A549 (cell line): ENCODE measurements at regions not wholly inside any gene's neighbourhood (a gene's known extent, or its start where the extent isn't known, plus 50 kb on each side); places are given as distances from the start of the nearest gene placed in this dataset.

Experiments used
- ATAC-seq, 2 experiments: fragments of 200-7000 bp in 1 of 2; fragments of >200 bp in 1 of 2; cut with Nextera tagmentation in 1 of 2; cut with Tn5 transposase in 1 of 2; 3 replicates each; pipeline versions ENCODE4 v1.8.0 to v1.9.1; 2018 to 2020; ENCODE audit warnings: mild to moderate bottlenecking in 1 of 2, moderate library complexity in 1 of 2
- CTCF ChIA-PET: fragments of 300-600 bp; sonication (Branson Sonifier 250); formaldehyde crosslinking; extraction: SDS; loops from one replicate; lab custom pipeline; 2021; ENCODE audit warnings: antibody characterized with exemption, inconsistent platforms; lab: Yijun Ruan, JAX
- POLR2A ChIA-PET: fragments of 350-600 bp; formaldehyde crosslinking; extraction: SDS; loops from one replicate; lab custom pipeline; 2021; ENCODE audit warnings: antibody characterized with exemption, inconsistent platforms; lab: Yijun Ruan, JAX
- DNase-seq, 2 experiments: peaks; one replicate each; pipeline versions ENCODE4 v3.0.0 to v3.0.0-alpha.2; 2011 to 2016; ENCODE audit warnings: low read depth in 1 of 2, low spot score in 1 of 2
- FAIRE-seq: peaks from 2 replicates; lab custom pipeline; 2011; peaks lifted over from hg19 to GRCh38; lab: Jason Lieb, UNC
- H3K27ac ChIP-seq, 2 experiments: fragments of >200 bp; sonication (Bioruptor Twin); formaldehyde crosslinking; 3 replicates each; pipeline ENCODE4 v1.5.1; 2016 to 2017
- H3K4me1 ChIP-seq: fragments of >200 bp; sonication (Bioruptor Twin); formaldehyde crosslinking; 3 replicates; pipeline ENCODE4 v1.6.1; 2016
- H3K4me2 ChIP-seq: fragments of >200 bp; sonication (Bioruptor Twin); formaldehyde crosslinking; 3 replicates; pipeline ENCODE4 v1.6.1; 2016
- H3K4me3 ChIP-seq: fragments of >200 bp; sonication (Bioruptor Twin); formaldehyde crosslinking; 3 replicates; pipeline ENCODE4 v1.5.1; 2016
- H3K9me3 ChIP-seq: fragments of >200 bp; sonication (Bioruptor Twin); formaldehyde crosslinking; 3 replicates; pipeline ENCODE4 v1.6.1; 2016
- BCL3 ChIP-seq: fragments of >200 bp; sonication (Bioruptor Twin); formaldehyde crosslinking; IDR thresholded peaks from 3 replicates; pipeline ENCODE4 v1.6.1; 2016
- CBX8 ChIP-seq: fragments of 200-600 bp; sonication (generic); IDR thresholded peaks from 2 replicates; pipeline ENCODE4 v1.6.1; 2016
- CHD4 ChIP-seq: fragments of 200-600 bp; sonication (generic); IDR thresholded peaks from 2 replicates; pipeline ENCODE4 v1.6.1; 2016; ENCODE audit warnings: antibody characterized with exemption, mild to moderate bottlenecking, borderline replicate concordance
- EHMT2 ChIP-seq: fragments of 200-600 bp; sonication (generic); IDR thresholded peaks from 2 replicates; pipeline ENCODE4 v1.6.1; 2016; ENCODE audit warnings: antibody characterized with exemption, low read depth, mild to moderate bottlenecking, moderate library complexity
- ESRRA ChIP-seq: fragments of 150-350 bp; IDR thresholded peaks from 2 replicates; pipeline ENCODE4 v1.6.1; 2014; ENCODE audit warnings: mild to moderate bottlenecking, low read length, borderline replicate concordance
- FOSB ChIP-seq: fragments of 250-450 bp; sonication (Bioruptor Pico); IDR thresholded peaks from 2 replicates; pipeline ENCODE4 v1.5.0; 2020; ENCODE audit warnings: mild to moderate bottlenecking, moderate library complexity
- FOSL2 ChIP-seq, 2 experiments: fragments of 450-650 bp in 1 of 2; fragments of >200 bp in 1 of 2; sonication (Bioruptor Twin) in 1 of 2; formaldehyde crosslinking; IDR thresholded peaks; 2 replicates each; pipeline versions ENCODE4 v1.5.0 to v1.6.1; 2016 to 2020; ENCODE audit warnings: mild to moderate bottlenecking in 1 of 2, moderate library complexity in 1 of 2
- GATA3 ChIP-seq: IDR thresholded peaks from 2 replicates; pipeline ENCODE4 v1.6.1; 2012; ENCODE audit warnings: borderline replicate concordance
- HOXB13 ChIP-seq: fragments of 250-450 bp; sonication (Bioruptor Pico); IDR thresholded peaks from 2 replicates; pipeline ENCODE4 v1.5.0; 2020; ENCODE audit warnings: low read depth, mild to moderate bottlenecking, moderate library complexity
- JUN ChIP-seq, 2 experiments: fragments of >200 bp; sonication (Bioruptor Twin); formaldehyde crosslinking; IDR thresholded peaks; 2 replicates in 1 of 2; 3 replicates in 1 of 2; pipeline ENCODE4 v1.6.1; 2016 to 2017
- PBX3 ChIP-seq: IDR thresholded peaks from 2 replicates; pipeline ENCODE4 v1.6.1; 2012
- PHF8 ChIP-seq: fragments of 200-600 bp; sonication (generic); IDR thresholded peaks from 2 replicates; pipeline ENCODE4 v1.6.1; 2016; ENCODE audit warnings: low read depth, mild to moderate bottlenecking, antibody characterized with exemption, moderate library complexity, borderline replicate concordance
- POLR2A ChIP-seq: IDR thresholded peaks from 2 replicates; pipeline ENCODE4 v1.6.1; 2012; ENCODE audit warnings: mild to moderate bottlenecking, low read length
- RFX5 ChIP-seq: fragments of 450-650 bp; IDR thresholded peaks from 2 replicates; pipeline ENCODE4 v1.7.1; 2014; ENCODE audit warnings: antibody characterized with exemption, mild to moderate bottlenecking, moderate library complexity
- SMC3 ChIP-seq: fragments of >200 bp; sonication (Bioruptor Twin); formaldehyde crosslinking; IDR thresholded peaks from 3 replicates; pipeline ENCODE4 v1.6.1; 2018; ENCODE audit warnings: inconsistent platforms
- TP53 ChIP-seq: fragments of 250-450 bp; sonication (Bioruptor Pico); IDR thresholded peaks from 2 replicates; pipeline ENCODE4 v1.5.0; 2021; ENCODE audit warnings: mild to moderate bottlenecking, moderate library complexity
- ZFP36 ChIP-seq: fragments of 450-650 bp; IDR thresholded peaks from 2 replicates; pipeline ENCODE4 v1.6.1; 2014; ENCODE audit warnings: borderline replicate concordance; ENCODE audit not compliant: partially characterized antibody
- WGBS: methylation state at CpG from one replicate; pipeline ENCODE4 v1.1.6; 2017; ENCODE audit errors: missing lambda C conversion rate; 5-methylcytosine and 5-hydroxymethylcytosine counted together
- TF ChIP-seq, protein P1 (sequence below): fragments of 200-600 bp; sonication (generic); IDR thresholded peaks from 2 replicates; pipeline ENCODE4 v1.6.1; 2016; ENCODE audit warnings: antibody characterized with exemption, mild to moderate bottlenecking, moderate library complexity
- TF ChIP-seq, protein P2 (sequence below): IDR thresholded peaks from 2 replicates; pipeline ENCODE4 v1.6.1; 2012; ENCODE audit warnings: low read depth, borderline replicate concordance

DNA sequence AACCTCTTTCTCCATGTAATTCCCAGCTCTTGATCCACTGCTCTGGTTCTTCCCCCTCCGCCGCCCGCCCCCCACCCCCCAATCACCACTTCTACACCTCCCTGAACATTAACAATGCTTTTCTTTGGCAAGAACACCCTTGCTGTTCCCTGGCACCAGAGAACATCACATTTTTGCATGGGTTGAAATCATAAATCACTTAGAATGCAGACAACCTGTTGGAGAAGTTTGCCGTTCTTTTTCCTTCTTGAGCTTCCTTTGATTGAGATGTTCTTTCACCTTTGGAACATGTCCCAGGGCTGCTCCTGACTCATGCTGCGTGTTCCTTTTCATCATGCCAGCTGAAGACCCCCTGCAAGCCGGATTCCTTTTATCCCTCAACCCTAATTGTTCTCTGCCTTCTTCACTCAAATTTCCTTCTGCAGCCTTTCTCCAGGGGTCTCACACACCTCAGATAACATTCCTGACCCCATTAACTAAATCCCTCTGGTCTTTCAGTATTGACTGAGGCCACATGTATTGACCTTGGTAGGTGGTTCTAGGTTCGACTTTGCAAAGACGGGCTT lies 294.1 kb upstream of the TMPO start:
- Histone ChIP-seq H3K4me2 (no peak overlapping the region), H3K9me3 (no peaks in the 10 kb centered on the region), H3K4me3 (no peak overlapping the region), H3K4me1 (no peaks in the 10 kb centered on the region), H3K27ac (no peak overlapping the region)
- ChIA-PET POLR2A (no interaction called here), CTCF (interaction anchor here (1.3 kb wide), 1 partner anchor 10 kb away, joined by 3 read pairs; no protein-coding TSS in a partner anchor)
- no peak for TF ChIP-seq FOSB
- TF ChIP-seq EHMT2 = no peak
- TF ChIP-seq POLR2A = no peak
- WGBS = 21% methylated on average over 6 of the region's 8 CpGs
- ATAC-seq (no peak), DNase-seq (no peak), FAIRE-seq (no peak)

DNA sequence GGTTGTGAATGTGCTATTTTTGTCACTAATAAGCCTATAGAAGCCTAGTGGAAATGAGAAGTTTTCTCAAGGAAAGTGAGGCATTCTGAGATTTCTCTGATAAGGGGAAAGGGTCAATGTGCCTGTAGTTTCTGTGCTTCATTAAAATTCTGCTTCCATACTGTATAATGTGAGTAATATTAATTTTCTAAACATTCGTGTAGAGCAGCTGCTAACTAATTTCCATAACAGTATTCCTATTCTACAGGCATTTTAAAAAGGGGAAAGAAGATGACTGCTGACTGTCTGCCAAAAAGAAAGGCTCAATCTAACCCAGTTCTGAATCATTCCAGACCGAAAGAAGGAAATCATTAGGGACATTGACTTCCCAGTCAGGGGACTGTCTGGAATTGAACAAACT lies 293.3 kb upstream of the TMPO start:
- POLR2A ChIA-PET = no interaction called here
- ATAC-seq = no peak
- DNase-seq = no peak
- Histone ChIP-seq H3K4me2 (no peak overlapping the region), H3K4me1 (no peaks in the 10 kb centered on the region), H3K4me3 (no peak overlapping the region), H3K27ac (no peak overlapping the region), H3K9me3 (no peaks in the 10 kb centered on the region)
- CTCF ChIA-PET = interaction anchor here (1.3 kb wide), 1 partner anchor 9 kb away, joined by 3 read pairs; no protein-coding TSS in a partner anchor
- WGBS = 55% methylated on average over 2 of the region's 2 CpGs
- FAIRE-seq = no peak
- TF ChIP-seq PHF8 (no peak), GATA3 (no peak), HOXB13 (no peak), BCL3 (no peak), ZFP36 (no peak), SMC3 (no peak), TP53 (CRISPR knock-in tag) (no peak), ESRRA (no peak), EHMT2 (no peak), CBX8 (no peak), PBX3 (no peak), FOSL2 (IDR thresholded peaks at IDR 0.05) (no peak), FOSL2 (CRISPR knock-in tag; IDR thresholded peaks at IDR 0.05) (no peak), CHD4 (no peak), JUN (IDR thresholded peaks at IDR 0.05) (no peak), RFX5 (no peak)
- TF ChIP-seq, protein P1, sequence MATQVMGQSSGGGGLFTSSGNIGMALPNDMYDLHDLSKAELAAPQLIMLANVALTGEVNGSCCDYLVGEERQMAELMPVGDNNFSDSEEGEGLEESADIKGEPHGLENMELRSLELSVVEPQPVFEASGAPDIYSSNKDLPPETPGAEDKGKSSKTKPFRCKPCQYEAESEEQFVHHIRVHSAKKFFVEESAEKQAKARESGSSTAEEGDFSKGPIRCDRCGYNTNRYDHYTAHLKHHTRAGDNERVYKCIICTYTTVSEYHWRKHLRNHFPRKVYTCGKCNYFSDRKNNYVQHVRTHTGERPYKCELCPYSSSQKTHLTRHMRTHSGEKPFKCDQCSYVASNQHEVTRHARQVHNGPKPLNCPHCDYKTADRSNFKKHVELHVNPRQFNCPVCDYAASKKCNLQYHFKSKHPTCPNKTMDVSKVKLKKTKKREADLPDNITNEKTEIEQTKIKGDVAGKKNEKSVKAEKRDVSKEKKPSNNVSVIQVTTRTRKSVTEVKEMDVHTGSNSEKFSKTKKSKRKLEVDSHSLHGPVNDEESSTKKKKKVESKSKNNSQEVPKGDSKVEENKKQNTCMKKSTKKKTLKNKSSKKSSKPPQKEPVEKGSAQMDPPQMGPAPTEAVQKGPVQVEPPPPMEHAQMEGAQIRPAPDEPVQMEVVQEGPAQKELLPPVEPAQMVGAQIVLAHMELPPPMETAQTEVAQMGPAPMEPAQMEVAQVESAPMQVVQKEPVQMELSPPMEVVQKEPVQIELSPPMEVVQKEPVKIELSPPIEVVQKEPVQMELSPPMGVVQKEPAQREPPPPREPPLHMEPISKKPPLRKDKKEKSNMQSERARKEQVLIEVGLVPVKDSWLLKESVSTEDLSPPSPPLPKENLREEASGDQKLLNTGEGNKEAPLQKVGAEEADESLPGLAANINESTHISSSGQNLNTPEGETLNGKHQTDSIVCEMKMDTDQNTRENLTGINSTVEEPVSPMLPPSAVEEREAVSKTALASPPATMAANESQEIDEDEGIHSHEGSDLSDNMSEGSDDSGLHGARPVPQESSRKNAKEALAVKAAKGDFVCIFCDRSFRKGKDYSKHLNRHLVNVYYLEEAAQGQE = no peak
- TF ChIP-seq, protein P2, sequence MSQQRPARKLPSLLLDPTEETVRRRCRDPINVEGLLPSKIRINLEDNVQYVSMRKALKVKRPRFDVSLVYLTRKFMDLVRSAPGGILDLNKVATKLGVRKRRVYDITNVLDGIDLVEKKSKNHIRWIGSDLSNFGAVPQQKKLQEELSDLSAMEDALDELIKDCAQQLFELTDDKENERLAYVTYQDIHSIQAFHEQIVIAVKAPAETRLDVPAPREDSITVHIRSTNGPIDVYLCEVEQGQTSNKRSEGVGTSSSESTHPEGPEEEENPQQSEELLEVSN = no peak
